Stimulated activated effector memory CD8-positive, alpha-beta T cell treated with anti-CD3 and anti-CD28 coated beads, Interleukin-12 subunit alpha, Interleukin-12 subunit beta, amount 100 ng/mL, for 72 hours (primary cell): ENCODE measurements at regions not wholly inside any gene's neighbourhood (a gene's known extent, or its start where the extent isn't known, plus 50 kb on each side); places are given as distances from the start of the nearest gene placed in this dataset.
"Not testable (repeated sequence)": the region's sequence is repeated elsewhere in the genome, so short reads cannot be mapped to it uniquely, and the experiment has no call there.

Experiments
- ATAC-seq: fragments of 150-1000 bp; cut with Tn5 transposase; 2 replicates; pipeline ENCODE4 v1.10.0; 2021
- DNase-seq, 2 donors: peaks; one replicate each; pipeline ENCODE4 v3.0.0; 2021 to 2022; ENCODE audit warnings: low spot score in 2 of 2
- H3K27ac Mint-ChIP-seq: one replicate; pipeline ENCODE4 v1.8.0; 2022; ENCODE audit warnings: mild to moderate bottlenecking, mixed read lengths
- H3K36me3 Mint-ChIP-seq: one replicate; pipeline ENCODE4 v1.8.0; 2022; ENCODE audit warnings: mild to moderate bottlenecking, mixed read lengths
- H3K4me1 Mint-ChIP-seq: one replicate; pipeline ENCODE4 v1.8.0; 2022; ENCODE audit warnings: mixed read lengths
- H3K4me3 Mint-ChIP-seq: one replicate; pipeline ENCODE4 v1.8.0; 2022; ENCODE audit warnings: mild to moderate bottlenecking, mixed read lengths
- H3K9me3 Mint-ChIP-seq: one replicate; pipeline ENCODE4 v1.8.0; 2022; ENCODE audit warnings: mixed read lengths

- Mint-ChIP-seq H3K27ac (no peak overlapping the region), H3K4me1 (peaks cover 13% of the 10 kb centered on the region), H3K36me3 (no peaks in the 10 kb centered on the region), H3K9me3 (no peaks in the 10 kb centered on the region), H3K4me3 (no peak overlapping the region)
- DNase-seq (no peak), ATAC-seq (no peak)
Measured at GRCh38 chrX:13419276-13419675, 99.4 kb upstream of the ATXN3L start.

DNA sequence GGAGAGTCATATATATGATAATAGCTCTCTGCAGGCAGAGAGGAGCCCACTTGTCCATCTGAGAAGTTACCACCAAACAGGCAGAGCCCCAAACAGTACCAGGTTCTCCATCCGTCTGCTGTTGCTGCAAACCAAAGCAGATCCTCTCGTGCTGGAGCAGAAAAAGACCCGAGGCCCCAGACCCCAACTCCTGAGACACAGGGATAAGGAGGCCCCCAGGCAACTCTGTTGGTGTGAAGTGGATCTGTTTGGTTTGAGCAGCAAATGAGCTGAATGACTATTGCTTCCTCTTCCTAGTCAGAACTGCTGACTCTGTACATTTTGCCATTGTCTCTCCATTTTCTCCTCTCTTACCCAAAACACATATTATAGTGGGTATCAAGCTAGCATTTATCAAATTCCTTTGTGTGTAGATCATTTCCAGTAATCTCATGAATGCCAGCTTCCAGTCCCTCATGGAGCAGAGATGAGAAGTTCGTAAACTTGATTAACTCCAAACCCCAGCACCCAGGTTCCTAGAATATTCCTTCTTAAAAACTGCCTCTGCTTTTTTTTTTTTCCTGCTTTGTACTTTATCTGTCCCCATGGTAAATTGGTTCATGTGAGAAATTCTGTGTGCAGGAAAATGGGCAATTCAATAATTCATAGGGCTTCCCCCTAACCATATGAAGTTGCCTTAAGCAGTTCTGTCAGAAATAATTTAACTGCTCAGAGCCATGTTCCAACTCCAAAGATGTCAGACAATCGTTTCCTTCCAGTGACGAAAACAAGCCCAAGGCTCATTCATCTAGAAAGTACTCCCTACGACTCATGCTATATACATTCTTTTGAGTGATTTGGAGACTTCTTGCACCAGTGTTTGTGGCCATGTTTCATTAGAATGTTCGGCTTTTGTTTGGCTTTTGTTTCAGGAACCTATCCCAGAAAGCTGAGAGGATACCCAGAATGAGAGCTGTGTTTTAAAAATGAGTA lies 98.6 kb upstream of the ATXN3L start:
- Mint-ChIP-seq H3K9me3 (no peaks in the 10 kb centered on the region), H3K27ac (no peak overlapping the region), H3K4me3 (no peak overlapping the region), H3K36me3 (no peaks in the 10 kb centered on the region), H3K4me1 (peaks cover 13% of the 10 kb centered on the region)
- peak; percentile 77 for ATAC-seq
- no peak for DNase-seq

- H3K36me3 Mint-ChIP-seq = no peaks in the 10 kb centered on the region
- no peak for DNase-seq
- H3K9me3 Mint-ChIP-seq = no peaks in the 10 kb centered on the region
- H3K4me1 Mint-ChIP-seq = peaks cover 13% of the 10 kb centered on the region
- no peak for ATAC-seq
- no peak overlapping the region for H3K27ac Mint-ChIP-seq
- H3K4me3 Mint-ChIP-seq = no peak overlapping the region
Measured at GRCh38 chrX:13415509-13415908, 95.7 kb upstream of the ATXN3L start.

GRCh38 chrX:13414006-13414647 lies 94.3 kb upstream of the ATXN3L start:
- DNase-seq = no peak
- H3K4me1 Mint-ChIP-seq = peaks cover 13% of the 10 kb centered on the region
- H3K36me3 Mint-ChIP-seq = no peaks in the 10 kb centered on the region
- no peaks in the 10 kb centered on the region for H3K9me3 Mint-ChIP-seq
- ATAC-seq = no peak
- no peak overlapping the region for H3K27ac Mint-ChIP-seq
- H3K4me3 Mint-ChIP-seq = no peak overlapping the region

GRCh38 chrX:13412208-13412600 lies 92.4 kb upstream of the ATXN3L start:
- DNase-seq (no peak), ATAC-seq (no peak)
- Mint-ChIP-seq H3K36me3 (no peaks in the 10 kb centered on the region), H3K9me3 (no peaks in the 10 kb centered on the region), H3K4me3 (no peak overlapping the region), H3K27ac (peak overlapping the region; percentile 37), H3K4me1 (no peaks in the 10 kb centered on the region)

- Mint-ChIP-seq H3K9me3 (peaks cover 4% of the 10 kb centered on the region), H3K36me3 (no peaks in the 10 kb centered on the region), H3K27ac (peak overlapping the region; percentile 37), H3K4me3 (no peak overlapping the region), H3K4me1 (peaks cover 4% of the 10 kb centered on the region)
- DNase-seq (no peak), ATAC-seq (no peak)
Measured at GRCh38 chrX:13411496-13412207, 91.8 kb upstream of the ATXN3L start.

DNA sequence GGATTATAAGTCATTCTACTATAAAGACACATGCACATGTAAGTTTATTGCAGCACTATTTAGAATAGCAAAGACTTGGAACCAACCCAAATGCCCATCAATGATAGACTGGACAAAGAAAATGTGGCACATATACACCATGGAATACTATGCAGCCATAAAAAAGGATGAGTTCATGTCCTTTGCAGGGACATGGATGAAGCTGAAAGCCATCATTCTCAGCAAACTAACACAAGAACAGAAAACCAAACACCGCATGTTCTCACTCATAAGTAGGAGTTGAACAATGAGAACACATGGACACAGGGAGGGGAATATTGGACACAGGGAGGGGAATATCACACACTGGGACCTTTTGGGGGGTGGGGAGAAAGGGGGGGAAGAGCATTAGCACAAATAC lies 88.7 kb upstream of the ATXN3L start:
- not testable (repeated sequence) for ATAC-seq, H3K9me3 Mint-ChIP-seq, H3K4me3 Mint-ChIP-seq, H3K36me3 Mint-ChIP-seq, DNase-seq, H3K27ac Mint-ChIP-seq
- peaks cover 11% of the 10 kb centered on the region for H3K4me1 Mint-ChIP-seq

- not testable (repeated sequence) for DNase-seq, ATAC-seq, H3K4me3 Mint-ChIP-seq, H3K9me3 Mint-ChIP-seq, H3K36me3 Mint-ChIP-seq, H3K27ac Mint-ChIP-seq
- peaks cover 11% of the 10 kb centered on the region for H3K4me1 Mint-ChIP-seq
Measured at GRCh38 chrX:13404777-13405176, 84.9 kb upstream of the ATXN3L start.

- no peaks in the 10 kb centered on the region for H3K36me3 Mint-ChIP-seq
- H3K4me3 Mint-ChIP-seq = no peak overlapping the region
- ATAC-seq = no peak
- H3K27ac Mint-ChIP-seq = no peak overlapping the region
- peaks cover 4% of the 10 kb centered on the region for H3K9me3 Mint-ChIP-seq
- DNase-seq = no peak
- H3K4me1 Mint-ChIP-seq = peaks cover 11% of the 10 kb centered on the region
Measured at GRCh38 chrX:13404364-13404763, 84.5 kb upstream of the ATXN3L start.

GRCh38 chrX:13401724-13402123 lies 81.9 kb upstream of the ATXN3L start:
- no peak for ATAC-seq
- Mint-ChIP-seq H3K9me3 (peaks cover under 1% of the 10 kb centered on the region), H3K27ac (no peak overlapping the region), H3K36me3 (no peaks in the 10 kb centered on the region), H3K4me3 (no peak overlapping the region), H3K4me1 (peaks cover 21% of the 10 kb centered on the region)
- no peak for DNase-seq

DNA sequence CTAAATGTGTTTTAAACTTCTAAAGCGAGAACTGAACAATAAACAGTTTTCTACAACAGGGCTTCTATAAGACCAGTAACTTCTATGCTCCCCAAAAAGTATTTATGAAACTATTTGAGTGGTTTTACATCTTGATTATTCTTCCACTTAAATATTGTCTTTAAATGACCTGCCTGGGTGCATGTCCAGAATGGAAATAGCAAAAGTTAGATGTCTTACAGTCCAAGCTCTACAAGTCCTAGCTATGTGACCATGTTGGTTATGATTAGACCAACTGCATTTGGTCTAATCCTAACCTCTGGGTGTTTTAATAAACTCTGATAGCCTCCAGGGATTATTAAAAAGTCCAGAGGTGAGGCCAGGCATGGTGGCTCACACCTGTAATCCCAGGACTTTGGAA lies 79.0 kb upstream of the ATXN3L start:
- Mint-ChIP-seq H3K27ac (no peak overlapping the region), H3K36me3 (no peaks in the 10 kb centered on the region), H3K4me1 (peaks cover 23% of the 10 kb centered on the region), H3K4me3 (no peak overlapping the region), H3K9me3 (peaks cover 2% of the 10 kb centered on the region)
- ATAC-seq (no peak), DNase-seq (no peak)

GRCh38 chrX:13397878-13398818 lies 78.3 kb upstream of the ATXN3L start:
- Mint-ChIP-seq H3K4me1 (peaks cover 23% of the 10 kb centered on the region), H3K4me3 (no peak overlapping the region), H3K36me3 (no peaks in the 10 kb centered on the region), H3K9me3 (peaks cover 2% of the 10 kb centered on the region), H3K27ac (no peak overlapping the region)
- DNase-seq (peak; percentile 4 to 60), ATAC-seq (peak; percentile 95)

GRCh38 chrX:13396924-13397323 lies 77.1 kb upstream of the ATXN3L start:
- Mint-ChIP-seq H3K4me1 (peaks cover 23% of the 10 kb centered on the region), H3K9me3 (peaks cover 2% of the 10 kb centered on the region), H3K27ac (no peak overlapping the region), H3K4me3 (no peak overlapping the region), H3K36me3 (no peaks in the 10 kb centered on the region)
- ATAC-seq = no peak
- DNase-seq = no peak

DNA sequence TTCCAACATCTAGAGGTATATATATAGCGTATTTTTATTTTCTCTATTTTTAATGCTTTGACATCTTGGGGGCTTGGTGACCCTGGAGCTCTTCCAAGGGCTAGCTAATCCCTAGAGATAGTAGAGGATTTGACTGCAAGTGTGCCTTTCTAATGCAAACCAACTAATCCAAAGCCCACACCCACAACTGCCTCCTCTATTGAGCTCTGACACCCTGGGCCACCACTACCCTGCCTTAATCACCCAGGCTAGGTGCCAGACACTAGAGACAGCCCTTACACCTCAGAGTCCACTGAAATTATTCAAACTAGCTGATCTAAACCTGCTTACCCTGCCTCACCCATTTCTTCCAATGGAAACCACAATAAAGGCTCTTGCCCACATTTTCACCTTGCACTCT lies 69.6 kb upstream of the ATXN3L start:
- peaks cover 4% of the 10 kb centered on the region for H3K9me3 Mint-ChIP-seq
- H3K4me1 Mint-ChIP-seq = peaks cover 20% of the 10 kb centered on the region
- H3K27ac Mint-ChIP-seq = no peak overlapping the region
- H3K36me3 Mint-ChIP-seq = no peaks in the 10 kb centered on the region
- ATAC-seq (no peak), DNase-seq (no peak)
- H3K4me3 Mint-ChIP-seq = no peak overlapping the region
